ENCODE measurements at regions not wholly inside any gene's neighbourhood (a gene's known extent, or its start where the extent isn't known, plus 50 kb on each side); places are given as distances from the start of the nearest gene placed in this dataset.

GRCh38 chr11:38594895-38595294 is 1996.9 kb upstream of the RAG2 start:
- H3K4me1 ChIP-seq (replicated peaks): no peaks in the 10 kb centered on the region
- no peaks in the 10 kb centered on the region for H3K9me3 ChIP-seq
- H3K36me3 ChIP-seq: no peaks in the 10 kb centered on the region
- H3K27ac ChIP-seq: no peak overlapping the region
- 78% methylated on average over 3 of the region's 3 CpGs for WGBS
- no peak for DNase-seq (ENCODE audit: low spot score)
- no peaks in the 10 kb centered on the region for H3K27me3 ChIP-seq (replicated peaks; ENCODE audit: insufficient read depth)
- intact Hi-C loops (cut with DNase I): no loop called here
- TF ChIP-seq CTCF (IDR thresholded peaks at IDR 0.05) (no peak), POLR2AphosphoS5 (IDR thresholded peaks at IDR 0.05) (no peak), POLR2A (IDR thresholded peaks at IDR 0.05) (no peak)
- no peak overlapping the region for H3K4me3 ChIP-seq

DNA sequence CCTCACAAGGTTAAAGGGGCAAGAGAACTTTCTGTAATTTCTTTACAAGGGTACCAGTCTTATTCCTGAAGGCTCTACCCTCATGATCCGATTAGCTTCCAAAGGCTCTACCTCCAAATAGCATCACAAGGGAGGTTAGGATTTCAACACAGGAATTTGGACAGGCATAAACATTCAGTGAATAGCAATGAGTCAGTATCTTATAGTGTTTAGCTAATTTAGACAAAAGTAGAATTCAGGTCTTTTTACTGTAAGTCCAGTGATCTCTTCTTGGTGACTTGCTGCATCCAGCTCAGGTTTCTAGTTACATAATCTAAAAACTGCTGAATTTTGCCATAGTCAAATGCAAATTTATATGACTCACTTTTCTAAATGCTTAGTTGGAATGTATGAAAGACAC is 1995.6 kb upstream of the RAG2 start:
- 73% methylated on average over 1 of the region's 1 CpG for WGBS
- Histone ChIP-seq H3K36me3 (no peaks in the 10 kb centered on the region), H3K27me3 (replicated peaks; ENCODE audit: insufficient read depth) (no peaks in the 10 kb centered on the region), H3K9me3 (no peaks in the 10 kb centered on the region), H3K4me1 (replicated peaks) (no peaks in the 10 kb centered on the region), H3K4me3 (no peak overlapping the region), H3K27ac (no peak overlapping the region)
- TF ChIP-seq CTCF (IDR thresholded peaks at IDR 0.05) (no peak), POLR2AphosphoS5 (IDR thresholded peaks at IDR 0.05) (no peak), POLR2A (IDR thresholded peaks at IDR 0.05) (no peak)
- intact Hi-C loops (cut with DNase I): no loop called here
- no peak for DNase-seq (ENCODE audit: low spot score)

DNA sequence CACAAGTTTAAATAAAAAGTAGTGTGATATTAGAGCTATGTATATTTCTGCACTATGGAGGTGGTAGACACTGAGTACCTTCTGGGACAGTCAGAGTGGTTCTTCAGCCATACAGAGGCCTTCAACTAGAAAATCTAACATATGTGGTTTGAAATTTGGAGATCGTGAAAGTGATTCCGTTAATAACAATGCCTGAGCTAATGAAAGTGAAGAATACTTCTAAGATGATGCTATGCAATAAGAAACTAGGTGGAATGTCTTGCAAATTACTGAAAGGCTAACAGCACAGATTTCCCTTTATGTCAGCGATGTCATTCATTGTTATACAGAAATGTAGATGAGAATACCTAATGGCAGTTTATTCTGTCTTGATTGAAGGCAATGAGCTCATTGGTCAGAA is 1984.7 kb upstream of the RAG2 start:
- no peaks in the 10 kb centered on the region for H3K9me3 ChIP-seq
- WGBS: 79% methylated on average over 3 of the region's 3 CpGs
- no peak overlapping the region for H3K4me3 ChIP-seq
- intact Hi-C loops (cut with DNase I): no loop called here
- H3K36me3 ChIP-seq: no peaks in the 10 kb centered on the region
- H3K27ac ChIP-seq: no peak overlapping the region
- no peak for TF ChIP-seq POLR2A (IDR thresholded peaks at IDR 0.05)
- no peak for TF ChIP-seq POLR2AphosphoS5 (IDR thresholded peaks at IDR 0.05)
- no peak for TF ChIP-seq CTCF (IDR thresholded peaks at IDR 0.05)
- H3K4me1 ChIP-seq (replicated peaks): no peaks in the 10 kb centered on the region
- no peak for DNase-seq (ENCODE audit: low spot score)
- no peaks in the 10 kb centered on the region for H3K27me3 ChIP-seq (replicated peaks; ENCODE audit: insufficient read depth)

DNA sequence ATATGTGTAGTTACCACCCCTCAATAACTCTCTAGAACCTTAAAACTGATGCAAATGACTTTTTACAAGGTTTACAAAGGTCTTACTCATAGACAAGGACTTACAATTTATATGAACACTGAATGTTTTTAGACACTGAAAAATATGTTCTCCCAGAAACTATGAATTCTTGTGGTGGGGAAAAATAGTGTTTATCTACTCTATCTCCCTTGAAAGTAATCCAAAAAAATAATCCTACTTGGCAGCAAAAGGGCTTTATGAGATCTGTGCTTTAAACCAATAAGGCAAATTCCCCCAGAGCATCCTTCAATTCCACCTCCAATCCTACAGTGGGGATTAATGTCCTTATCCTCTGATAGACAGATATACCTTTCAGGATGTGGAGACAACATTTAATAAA is 1984.1 kb upstream of the RAG2 start:
- intact Hi-C loops (cut with DNase I): no loop called here
- DNase-seq (ENCODE audit: low spot score): no peak
- H3K27ac ChIP-seq: no peak overlapping the region
- H3K36me3 ChIP-seq: no peaks in the 10 kb centered on the region
- no peaks in the 10 kb centered on the region for H3K27me3 ChIP-seq (replicated peaks; ENCODE audit: insufficient read depth)
- no peaks in the 10 kb centered on the region for H3K9me3 ChIP-seq
- no peaks in the 10 kb centered on the region for H3K4me1 ChIP-seq (replicated peaks)
- H3K4me3 ChIP-seq: no peak overlapping the region
- TF ChIP-seq POLR2AphosphoS5 (IDR thresholded peaks at IDR 0.05): no peak

DNA sequence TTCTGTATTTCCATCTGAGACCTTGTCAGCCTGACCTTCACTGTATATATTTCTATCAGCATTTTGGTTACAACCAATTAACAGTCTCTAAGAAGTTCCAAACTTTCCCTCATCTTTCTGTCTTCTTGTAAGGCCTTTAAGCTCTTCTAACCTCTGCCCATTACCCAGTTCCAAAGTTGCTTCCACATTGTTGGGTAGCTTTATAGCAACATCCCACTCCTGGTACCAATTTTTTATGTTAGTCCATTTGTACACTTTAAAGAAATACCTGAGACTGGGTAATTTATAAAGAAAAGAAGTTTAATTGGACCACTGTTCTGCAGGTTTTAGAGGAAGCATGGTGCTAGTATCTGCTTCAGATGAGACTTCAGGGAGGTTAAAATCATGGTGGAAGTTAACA is 1979.7 kb upstream of the RAG2 start:
- no peak for DNase-seq (ENCODE audit: low spot score)
- Histone ChIP-seq H3K4me3 (no peak overlapping the region), H3K4me1 (replicated peaks) (no peaks in the 10 kb centered on the region), H3K9me3 (no peaks in the 10 kb centered on the region), H3K27ac (no peak overlapping the region), H3K36me3 (no peaks in the 10 kb centered on the region), H3K27me3 (replicated peaks; ENCODE audit: insufficient read depth) (no peaks in the 10 kb centered on the region)
- intact Hi-C loops (cut with DNase I): no loop called here
- TF ChIP-seq CTCF (IDR thresholded peaks at IDR 0.05): no peak
- TF ChIP-seq POLR2AphosphoS5 (IDR thresholded peaks at IDR 0.05): no peak
- TF ChIP-seq POLR2A (IDR thresholded peaks at IDR 0.05): no peak
